ENCODE measurements at regions not wholly inside any gene's neighbourhood (a gene's known extent, or its start where the extent isn't known, plus 50 kb on each side); places are given as distances from the start of the nearest gene placed in this dataset.

GRCh38 chr10:29843143-29843542 lies 208.4 kb upstream of the SVIL start:
- POLR2A ChIA-PET: no interaction called here
- DNase-seq (ENCODE audit: low read depth): no peak
- H3K4me3 ChIP-seq (ENCODE audit: low read depth, low read length): no peak overlapping the region
- H3K27me3 ChIP-seq (ENCODE audit: control insufficient read depth, insufficient read depth, low read length): peaks cover 9% of the 10 kb centered on the region
- no peaks in the 10 kb centered on the region for H3K36me3 ChIP-seq (ENCODE audit: control insufficient read depth, insufficient read depth, low read length)
- no peak for TF ChIP-seq CTCF (IDR thresholded peaks at IDR 0.05; ENCODE audit: insufficient read depth, low read depth, low read length)
- CTCF ChIA-PET: interaction anchor here (0.6 kb wide), 1 partner anchor 183 kb away, joined by 3 read pairs; no protein-coding TSS in a partner anchor

- no peaks in the 10 kb centered on the region for H3K36me3 ChIP-seq (ENCODE audit: control insufficient read depth, insufficient read depth, low read length)
- H3K27me3 ChIP-seq (ENCODE audit: control insufficient read depth, insufficient read depth, low read length): peaks cover 13% of the 10 kb centered on the region
- no peak overlapping the region for H3K4me3 ChIP-seq (ENCODE audit: low read depth, low read length)
- ChIA-PET CTCF (interaction anchor here (1.0 kb wide), 1 partner anchor 19 kb away, joined by 3 read pairs; no protein-coding TSS in a partner anchor), POLR2A (no interaction called here)
- no peak for TF ChIP-seq CTCF (IDR thresholded peaks at IDR 0.05; ENCODE audit: insufficient read depth, low read depth, low read length)
- no peak for DNase-seq (ENCODE audit: low read depth)
These were observed 207.2 kb upstream of the SVIL start for GRCh38 chr10:29841724-29842649.

- no peak for TF ChIP-seq CTCF (IDR thresholded peaks at IDR 0.05; ENCODE audit: insufficient read depth, low read depth, low read length)
- DNase-seq (ENCODE audit: low read depth): no peak
- Histone ChIP-seq H3K4me3 (ENCODE audit: low read depth, low read length) (no peak overlapping the region), H3K36me3 (ENCODE audit: control insufficient read depth, insufficient read depth, low read length) (no peaks in the 10 kb centered on the region), H3K27me3 (ENCODE audit: control insufficient read depth, insufficient read depth, low read length) (peaks cover 12% of the 10 kb centered on the region)
- CTCF ChIA-PET: interaction anchor here (1.0 to 2.0 kb wide), 2 partner anchors 9 to 20 kb away, joined by 3 to 5 read pairs; no protein-coding TSS in a partner anchor
- POLR2A ChIA-PET: interaction anchor here (0.6 kb wide), 1 partner anchor 57 kb away, joined by 3 read pairs; no protein-coding TSS in a partner anchor
These were observed 205.9 kb upstream of the SVIL start for GRCh38 chr10:29840516-29841276.

- ChIA-PET POLR2A (no interaction called here), CTCF (interaction anchor here (1.9 to 2.0 kb wide), 2 partner anchors 10 kb away, joined by 5 to 7 read pairs; no protein-coding TSS in a partner anchor)
- peaks cover 11% of the 10 kb centered on the region for H3K27me3 ChIP-seq (ENCODE audit: control insufficient read depth, insufficient read depth, low read length)
- no peak for DNase-seq (ENCODE audit: low read depth)
- no peaks in the 10 kb centered on the region for H3K36me3 ChIP-seq (ENCODE audit: control insufficient read depth, insufficient read depth, low read length)
- TF ChIP-seq CTCF (IDR thresholded peaks at IDR 0.05; ENCODE audit: insufficient read depth, low read depth, low read length): no peak
- H3K4me3 ChIP-seq (ENCODE audit: low read depth, low read length): no peak overlapping the region
These were observed 205.2 kb upstream of the SVIL start for GRCh38 chr10:29839826-29840515.
